ENCODE measurements at regions not wholly inside any gene's neighbourhood (a gene's known extent, or its start where the extent isn't known, plus 50 kb on each side); places are given as distances from the start of the nearest gene placed in this dataset.

DNA sequence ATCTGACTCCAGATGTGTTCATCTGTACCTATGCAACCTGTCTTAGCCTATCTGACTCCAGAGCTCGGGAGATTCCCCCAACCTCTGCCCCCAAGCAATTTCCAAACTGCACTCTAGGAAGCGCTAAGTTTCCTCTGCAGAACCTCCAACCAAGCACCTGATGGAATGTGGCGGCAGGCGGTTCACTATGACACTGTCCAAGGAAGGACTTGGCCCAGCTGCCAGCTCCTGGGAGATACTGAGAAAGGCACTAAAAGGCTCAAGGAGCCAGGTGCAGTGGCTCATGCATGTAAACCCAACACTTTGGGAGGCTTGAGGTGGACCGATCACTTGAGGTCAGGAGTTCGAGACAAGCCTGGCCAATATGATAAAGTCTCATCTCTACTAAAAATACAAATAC, 244.0 kb downstream of the BCL11B start:
- TF ChIP-seq CTCF (IDR thresholded peaks at IDR 0.05; ENCODE audit: insufficient read depth, low read depth, low read length) = no peak
- no peak for TF ChIP-seq EZH2 (IDR thresholded peaks at IDR 0.05; ENCODE audit: insufficient read depth, low read length)

Data from astrocyte (in vitro differentiated cells and primary cell).